ENCODE measurements at regions not wholly inside any gene's neighbourhood (a gene's known extent, or its start where the extent isn't known, plus 50 kb on each side); places are given as distances from the start of the nearest gene placed in this dataset.
"Not testable (repeated sequence)": the region's sequence is repeated elsewhere in the genome, so short reads cannot be mapped to it uniquely, and the experiment has no call there.

DNA sequence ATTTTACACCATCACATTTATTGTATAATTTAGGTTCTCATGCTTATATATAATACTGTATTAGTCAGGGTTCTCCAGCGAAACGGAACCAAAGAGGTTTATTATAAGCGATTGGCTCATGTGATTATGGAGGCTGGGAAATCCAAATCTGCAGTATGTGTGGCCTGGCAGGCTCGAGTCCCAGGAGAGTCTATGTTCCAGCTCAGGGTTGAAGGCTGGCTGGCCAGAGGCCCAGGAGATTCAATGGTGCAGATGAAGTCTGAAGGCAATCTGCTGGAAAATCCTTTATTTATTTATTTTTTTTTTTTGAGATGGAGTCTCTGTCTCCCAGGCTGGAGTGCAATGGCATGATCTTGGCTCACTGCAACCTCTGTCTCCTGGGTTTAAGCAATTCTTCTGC lies 63.0 kb upstream of the WDFY3 start:
- Histone ChIP-seq H3K36me3 (replicated peaks in 1 of 2) (no peaks in the 10 kb centered on the region), H3K9me3 (replicated peaks in 1 of 3) (no peaks in the 10 kb centered on the region), H3K27me3 (no peaks in the 10 kb centered on the region), H3K4me3 (no peak overlapping the region), H3K27ac (no peak overlapping the region), H3K4me1 (replicated peaks in 1 of 2) (no peaks in the 10 kb centered on the region)
- TF ChIP-seq, protein P1, sequence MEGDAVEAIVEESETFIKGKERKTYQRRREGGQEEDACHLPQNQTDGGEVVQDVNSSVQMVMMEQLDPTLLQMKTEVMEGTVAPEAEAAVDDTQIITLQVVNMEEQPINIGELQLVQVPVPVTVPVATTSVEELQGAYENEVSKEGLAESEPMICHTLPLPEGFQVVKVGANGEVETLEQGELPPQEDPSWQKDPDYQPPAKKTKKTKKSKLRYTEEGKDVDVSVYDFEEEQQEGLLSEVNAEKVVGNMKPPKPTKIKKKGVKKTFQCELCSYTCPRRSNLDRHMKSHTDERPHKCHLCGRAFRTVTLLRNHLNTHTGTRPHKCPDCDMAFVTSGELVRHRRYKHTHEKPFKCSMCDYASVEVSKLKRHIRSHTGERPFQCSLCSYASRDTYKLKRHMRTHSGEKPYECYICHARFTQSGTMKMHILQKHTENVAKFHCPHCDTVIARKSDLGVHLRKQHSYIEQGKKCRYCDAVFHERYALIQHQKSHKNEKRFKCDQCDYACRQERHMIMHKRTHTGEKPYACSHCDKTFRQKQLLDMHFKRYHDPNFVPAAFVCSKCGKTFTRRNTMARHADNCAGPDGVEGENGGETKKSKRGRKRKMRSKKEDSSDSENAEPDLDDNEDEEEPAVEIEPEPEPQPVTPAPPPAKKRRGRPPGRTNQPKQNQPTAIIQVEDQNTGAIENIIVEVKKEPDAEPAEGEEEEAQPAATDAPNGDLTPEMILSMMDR (IDR thresholded peaks at IDR 0.05): no peak
- TF ChIP-seq POLR2A (IDR thresholded peaks at IDR 0.05): no peak
- DNase-seq: no peak
- intact Hi-C loops (cut with DNase I): no loop called here
- WGBS, 4 donors: 88 to 92% (median 91%) methylated on average over 4 of the region's 4 CpGs

DNA sequence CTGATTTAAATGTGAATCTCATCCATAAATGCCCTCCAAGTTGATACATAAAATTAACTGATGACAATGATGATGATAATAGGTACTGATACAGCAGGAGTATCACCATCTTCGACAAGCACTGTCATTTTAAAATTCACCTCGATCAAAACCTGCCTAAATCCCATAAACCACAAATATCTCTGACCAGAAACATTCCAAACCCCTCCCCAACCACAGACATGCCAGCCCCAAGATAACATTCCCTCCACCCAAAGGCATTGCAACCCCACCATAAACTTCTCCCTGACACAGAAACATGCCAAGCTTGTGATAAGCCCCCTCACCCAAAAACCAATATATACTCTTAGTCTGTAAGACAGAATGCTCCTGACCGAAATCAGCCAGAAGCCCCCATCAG lies 63.7 kb upstream of the WDFY3 start:
- DNase-seq: no peak
- intact Hi-C loops (cut with DNase I): no loop called here
- Histone ChIP-seq H3K4me3 (no peak overlapping the region), H3K27me3 (no peaks in the 10 kb centered on the region), H3K4me1 (replicated peaks in 1 of 2) (no peaks in the 10 kb centered on the region), H3K36me3 (replicated peaks in 1 of 2) (no peaks in the 10 kb centered on the region), H3K9me3 (replicated peaks in 1 of 3) (no peaks in the 10 kb centered on the region), H3K27ac (no peak overlapping the region)
- TF ChIP-seq, protein P1 (IDR thresholded peaks at IDR 0.05): no peak
- TF ChIP-seq POLR2A (IDR thresholded peaks at IDR 0.05): no peak
- WGBS, 4 donors: 94 to 97% (median 96%) methylated on average over 3 of the region's 3 CpGs

DNA sequence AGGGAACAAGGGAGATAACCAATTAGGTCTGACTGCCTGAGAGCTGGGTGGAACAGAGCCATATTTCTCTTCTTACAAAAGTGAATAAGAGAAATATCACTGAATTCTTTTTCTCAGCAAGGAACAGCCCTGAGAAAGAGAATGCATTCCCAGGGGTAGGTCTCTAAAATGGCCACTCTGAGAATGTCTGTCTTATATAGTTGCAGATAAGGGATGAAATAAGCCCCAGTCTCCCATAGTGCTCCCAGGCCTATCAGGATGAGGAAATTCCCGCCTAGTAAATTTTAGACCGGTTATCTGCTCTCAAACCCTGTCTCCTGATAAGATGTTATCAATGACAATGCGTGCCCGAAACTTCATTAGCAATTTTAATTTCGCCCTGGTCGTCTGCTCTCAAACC lies 67.3 kb upstream of the WDFY3 start:
- H3K4me3 ChIP-seq; H3K27ac ChIP-seq; H3K9me3 ChIP-seq (replicated peaks in 1 of 3); H3K36me3 ChIP-seq (replicated peaks in 1 of 2); H3K27me3 ChIP-seq; DNase-seq; intact Hi-C loops (cut with DNase I); H3K4me1 ChIP-seq (replicated peaks in 1 of 2): not testable (repeated sequence)
- WGBS, 4 donors: 94 to 98% (median 96%) methylated on average over 6 of the region's 6 CpGs

DNA sequence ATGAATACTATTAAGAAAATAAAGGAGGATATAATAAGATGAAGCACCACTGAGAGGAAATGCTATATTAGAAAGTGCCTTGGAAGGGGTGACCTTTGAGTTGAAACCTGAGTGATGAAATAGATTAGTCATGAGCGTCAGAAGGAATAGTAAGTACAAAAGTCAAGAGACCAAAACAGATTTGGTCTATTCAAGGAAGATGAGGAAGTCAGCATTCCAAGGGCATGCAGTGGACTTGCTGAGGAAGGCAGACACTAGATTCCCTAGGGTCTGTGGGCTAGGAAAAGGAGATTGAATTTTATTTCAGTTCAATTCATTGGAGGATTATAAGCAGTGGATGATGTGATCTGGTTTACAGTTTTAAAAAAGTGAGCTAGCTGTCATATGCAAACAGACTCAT lies 73.0 kb upstream of the WDFY3 start:
- Histone ChIP-seq H3K9me3 (replicated peaks in 1 of 3) (no peaks in the 10 kb centered on the region), H3K27ac (no peak overlapping the region), H3K4me1 (replicated peaks in 1 of 2) (no peaks in the 10 kb centered on the region), H3K4me3 (no peak overlapping the region), H3K36me3 (replicated peaks in 1 of 2) (no peaks in the 10 kb centered on the region), H3K27me3 (no peaks in the 10 kb centered on the region)
- intact Hi-C loops (cut with DNase I): no loop called here
- DNase-seq: no peak
- WGBS, 4 donors: 45 to 68% (median 53%) methylated on average over 1 of the region's 1 CpG
- TF ChIP-seq POLR2A (IDR thresholded peaks at IDR 0.05): no peak
- TF ChIP-seq, protein P1 (IDR thresholded peaks at IDR 0.05): no peak

DNA sequence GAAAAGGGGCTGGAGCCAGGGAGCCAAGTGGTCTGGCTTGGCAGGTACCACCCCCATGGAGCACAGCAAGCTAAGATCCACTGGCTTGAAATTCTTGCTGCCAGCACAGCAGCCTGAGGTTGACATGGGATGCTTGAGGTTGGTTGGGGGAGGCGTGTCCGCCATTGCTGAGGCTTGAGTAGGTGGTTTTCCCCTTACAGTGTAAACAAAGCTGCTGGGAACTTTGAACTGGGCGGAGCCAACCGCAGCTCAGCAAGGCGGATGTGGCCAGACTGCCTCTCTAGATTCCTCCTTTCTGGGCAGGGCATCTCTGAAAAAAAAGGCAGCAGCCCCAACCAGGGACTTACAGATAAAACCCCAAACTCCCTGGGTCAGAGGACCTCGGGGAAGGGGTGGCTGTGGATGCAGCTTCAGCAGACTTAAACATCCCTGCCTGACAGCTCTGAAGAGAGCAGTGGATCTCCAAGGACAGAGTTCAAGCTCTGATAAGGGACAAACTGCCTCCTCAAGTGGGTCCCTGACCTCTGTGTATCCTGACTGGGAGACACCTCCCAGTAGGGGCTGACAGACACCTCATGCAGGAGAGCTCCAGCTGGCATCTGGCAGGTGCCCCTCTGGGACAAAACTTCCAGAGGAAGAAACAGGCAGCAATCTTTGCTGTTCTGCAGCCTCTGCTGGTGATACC lies 77.5 kb upstream of the WDFY3 start:
- H3K9me3 ChIP-seq (replicated peaks in 1 of 3); H3K27me3 ChIP-seq; H3K4me1 ChIP-seq (replicated peaks in 1 of 2); H3K36me3 ChIP-seq (replicated peaks in 1 of 2); H3K4me3 ChIP-seq; H3K27ac ChIP-seq; DNase-seq; intact Hi-C loops (cut with DNase I): not testable (repeated sequence)
- 78 to 93% (median 87%) methylated on average over 3 to 6 of the region's 6 CpGs for WGBS, 4 donors
